Middle frontal gyrus (tissue), 1 donor: ENCODE measurements at regions not wholly inside any gene's neighbourhood (a gene's known extent, or its start where the extent isn't known, plus 50 kb on each side); places are given as distances from the start of the nearest gene placed in this dataset.
A peak's percentile ranks its signal among the peaks of the same experiment; 100 is the strongest.
"Not testable (repeated sequence)": the region's sequence is repeated elsewhere in the genome, so short reads cannot be mapped to it uniquely, and the experiment has no call there.

Experiments used
- DNase-seq: peaks from one replicate; pipeline ENCODE4 v3.0.0-alpha.2; 2015; ENCODE audit warnings: low spot score; ENCODE audit errors: extremely low spot score

GRCh38 chr7:10739401-10739800 is 234.3 kb upstream of the PHF14 start:
- no peak for DNase-seq

- no peak for DNase-seq
Measured at GRCh38 chr7:10740805-10741204, 232.9 kb upstream of the PHF14 start.

- DNase-seq, result peak; percentile 18
Measured at GRCh38 chr7:10756981-10757380, 216.7 kb upstream of the PHF14 start.

- no peak for DNase-seq
Measured at GRCh38 chr7:10759120-10759519, 214.6 kb upstream of the PHF14 start.

- no peak for DNase-seq
Measured at GRCh38 chr7:10767771-10768170, 205.9 kb upstream of the PHF14 start.

- DNase-seq, result no peak
Measured at GRCh38 chr7:10770176-10770575, 203.5 kb upstream of the PHF14 start.

GRCh38 chr7:10773430-10773829 is 200.2 kb upstream of the PHF14 start:
- no peak for DNase-seq

- no peak for DNase-seq
Measured at GRCh38 chr7:10779465-10780399, 193.9 kb upstream of the PHF14 start.

GRCh38 chr7:10780400-10780747 is 193.3 kb upstream of the PHF14 start:
- no peak for DNase-seq

GRCh38 chr7:10786976-10787375 is 186.7 kb upstream of the PHF14 start:
- DNase-seq, result not testable (repeated sequence)

- no peak for DNase-seq
Measured at GRCh38 chr7:10789170-10789569, 184.5 kb upstream of the PHF14 start.

- DNase-seq, result no peak
Measured at GRCh38 chr7:10790910-10791309, 182.8 kb upstream of the PHF14 start.

GRCh38 chr7:10793995-10794775 is 179.5 kb upstream of the PHF14 start:
- no peak for DNase-seq

GRCh38 chr7:10797157-10797556 is 176.5 kb upstream of the PHF14 start:
- no peak for DNase-seq

- no peak for DNase-seq
Measured at GRCh38 chr7:10798044-10798443, 175.6 kb upstream of the PHF14 start.

GRCh38 chr7:10799475-10799874 is 174.2 kb upstream of the PHF14 start:
- DNase-seq, result no peak

- DNase-seq, result no peak
Measured at GRCh38 chr7:10802011-10802410, 171.7 kb upstream of the PHF14 start.

- DNase-seq, result no peak
Measured at GRCh38 chr7:10802526-10802925, 171.1 kb upstream of the PHF14 start.

- no peak for DNase-seq
Measured at GRCh38 chr7:10803720-10804119, 170.0 kb upstream of the PHF14 start.

- no peak for DNase-seq
Measured at GRCh38 chr7:10804770-10805169, 168.9 kb upstream of the PHF14 start.

- DNase-seq, result no peak
Measured at GRCh38 chr7:10815546-10815945, 158.1 kb upstream of the PHF14 start.

GRCh38 chr7:10821156-10821555 is 152.5 kb upstream of the PHF14 start:
- no peak for DNase-seq

GRCh38 chr7:10824154-10824553 is 149.5 kb upstream of the PHF14 start:
- no peak for DNase-seq
